GM12875 (cell line): ENCODE measurements at regions not wholly inside any gene's neighbourhood (a gene's known extent, or its start where the extent isn't known, plus 50 kb on each side); places are given as distances from the start of the nearest gene placed in this dataset.

Source experiments
- H3K4me3 ChIP-seq: one replicate; pipeline ENCODE4 v1.5.1; 2011; ENCODE audit warnings: low read depth, low read length, control low read depth
- CTCF ChIP-seq: IDR thresholded peaks from 2 replicates; pipeline ENCODE4 v1.5.1; 2011; ENCODE audit warnings: low read depth, mild to moderate bottlenecking, control low read depth, inconsistent platforms, low read length, moderate library complexity, borderline replicate concordance; ENCODE audit not compliant: insufficient read depth

GRCh38 chr3:67781218-67781617 is 126.8 kb upstream of the SUCLG2 start:
- H3K4me3 ChIP-seq = no peak overlapping the region
- no peak for TF ChIP-seq CTCF

- no peak for TF ChIP-seq CTCF
- no peak overlapping the region for H3K4me3 ChIP-seq
Observed at GRCh38 chr3:67774676-67775075, 120.3 kb upstream of the SUCLG2 start.

- no peak for TF ChIP-seq CTCF
- no peak overlapping the region for H3K4me3 ChIP-seq
Observed at GRCh38 chr3:67765575-67765974, 111.2 kb upstream of the SUCLG2 start.

GRCh38 chr3:67745296-67745695 is 90.9 kb upstream of the SUCLG2 start:
- no peak overlapping the region for H3K4me3 ChIP-seq
- no peak for TF ChIP-seq CTCF

GRCh38 chr3:67744699-67745098 is 90.3 kb upstream of the SUCLG2 start:
- no peak overlapping the region for H3K4me3 ChIP-seq
- no peak for TF ChIP-seq CTCF

- no peak overlapping the region for H3K4me3 ChIP-seq
- no peak for TF ChIP-seq CTCF
Observed at GRCh38 chr3:67739851-67740250, 85.4 kb upstream of the SUCLG2 start.

GRCh38 chr3:67737906-67738865 is 83.8 kb upstream of the SUCLG2 start:
- H3K4me3 ChIP-seq = no peak overlapping the region
- TF ChIP-seq CTCF = no peak
